DND-41 (cell line): ENCODE measurements at regions not wholly inside any gene's neighbourhood (a gene's known extent, or its start where the extent isn't known, plus 50 kb on each side); places are given as distances from the start of the nearest gene placed in this dataset.
"Not testable (repeated sequence)": the region's sequence is repeated elsewhere in the genome, so short reads cannot be mapped to it uniquely, and the experiment has no call there.

ENCODE experiments used
- ATAC-seq: fragments of 200-7000 bp; cut with Tn5 transposase; 3 replicates; pipeline ENCODE4 v1.9.1; 2021; ENCODE audit warnings: low read depth; ENCODE audit not compliant: insufficient read depth
- DNase-seq: peaks from one replicate; pipeline ENCODE4 v3.0.0-alpha.2; 2020
- H2AFZ ChIP-seq: 2 replicates; pipeline ENCODE4 v1.6.0; 2012; ENCODE audit warnings: low read depth, low read length
- H3K27ac ChIP-seq: 2 replicates; pipeline ENCODE4 v1.5.1; 2012; ENCODE audit warnings: low read length, inconsistent platforms
- H3K27me3 ChIP-seq: fragments of 200-600 bp; sonication (generic); 2 replicates; pipeline ENCODE4 v1.6.0; 2012; ENCODE audit warnings: low read length, mild to moderate bottlenecking, inconsistent platforms; ENCODE audit not compliant: insufficient read depth, poor library complexity
- H3K36me3 ChIP-seq: 2 replicates; pipeline ENCODE4 v1.5.1; 2012; ENCODE audit warnings: low read length, inconsistent platforms; ENCODE audit not compliant: insufficient read depth
- H3K4me1 ChIP-seq: 2 replicates; pipeline ENCODE4 v1.5.1; 2012; ENCODE audit warnings: mild to moderate bottlenecking, low read length; ENCODE audit not compliant: insufficient read depth
- H3K4me2 ChIP-seq: 2 replicates; pipeline ENCODE4 v1.6.0; 2012; ENCODE audit warnings: mild to moderate bottlenecking, moderate library complexity, low read length, inconsistent platforms; ENCODE audit not compliant: insufficient read depth
- H3K4me3 ChIP-seq, 2 experiments: fragments of 200-600 bp in 1 of 2; shearing (Covaris generic) in 1 of 2; 2 replicates each; pipeline ENCODE4 v1.5.1; 2012 to 2016; ENCODE audit warnings: inconsistent platforms in 2 of 2, low read length in 2 of 2, mild to moderate bottlenecking in 2 of 2, low read depth in 1 of 2, moderate library complexity in 1 of 2
- H3K79me2 ChIP-seq: 2 replicates; pipeline ENCODE4 v1.6.0; 2012; ENCODE audit warnings: low read length, inconsistent platforms; ENCODE audit not compliant: insufficient read depth
- H3K9ac ChIP-seq: 2 replicates; pipeline ENCODE4 v1.6.0; 2012; ENCODE audit warnings: low read depth, mild to moderate bottlenecking, inconsistent platforms, low read length, moderate library complexity
- H3K9me3 ChIP-seq: 2 replicates; pipeline ENCODE4 v1.5.1; 2012; ENCODE audit warnings: low read length, moderate library complexity, mild to moderate bottlenecking, inconsistent platforms; ENCODE audit not compliant: insufficient read depth, severe bottlenecking
- H4K20me1 ChIP-seq: 2 replicates; pipeline ENCODE4 v1.6.0; 2012; ENCODE audit warnings: low read length; ENCODE audit not compliant: insufficient read depth
- EZH2 ChIP-seq: IDR thresholded peaks from 3 replicates; pipeline ENCODE4 v1.6.1; 2012; ENCODE audit warnings: borderline replicate concordance, low read depth, mild to moderate bottlenecking, moderate library complexity, low read length, inconsistent platforms; ENCODE audit not compliant: severe bottlenecking
- TF ChIP-seq, protein P1 (sequence below): IDR thresholded peaks from 2 replicates; pipeline ENCODE4 v1.5.1; 2012; ENCODE audit warnings: borderline replicate concordance, low read length, moderate library complexity, mild to moderate bottlenecking; ENCODE audit not compliant: poor library complexity, severe bottlenecking; ENCODE audit errors: extremely low read depth

DNA sequence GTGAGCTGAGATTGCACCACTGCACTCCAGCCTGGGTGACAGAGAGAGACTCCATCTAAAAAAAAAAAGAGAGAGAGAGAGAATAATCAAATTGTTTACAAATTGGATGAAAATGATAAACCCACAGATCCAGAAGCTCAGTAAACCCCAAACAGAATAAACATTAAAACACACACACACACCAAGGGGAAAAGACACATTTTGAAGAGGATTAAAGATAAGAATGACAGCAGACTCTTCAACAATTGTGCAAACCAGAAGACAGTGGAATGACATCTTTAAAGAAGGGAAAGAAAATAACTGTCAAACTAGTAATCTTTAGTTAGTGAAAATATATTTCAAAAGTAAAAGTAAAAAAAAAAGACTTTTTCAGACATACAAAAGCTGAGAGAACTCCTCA is 64.4 kb upstream of the RPL38 start:
- no peak overlapping the region for H3K4me3 ChIP-seq
- H3K4me1 ChIP-seq, result no peaks in the 10 kb centered on the region
- ATAC-seq (no peak), DNase-seq (no peak)
- no peak overlapping the region for H3K4me2 ChIP-seq
- H3K79me2 ChIP-seq, result no peaks in the 10 kb centered on the region
- H3K27me3 ChIP-seq, result peaks cover 14% of the 10 kb centered on the region
- H3K9ac ChIP-seq, result no peak overlapping the region
- H3K36me3 ChIP-seq, result no peaks in the 10 kb centered on the region
- TF ChIP-seq EZH2, result no peak
- TF ChIP-seq, protein P1, sequence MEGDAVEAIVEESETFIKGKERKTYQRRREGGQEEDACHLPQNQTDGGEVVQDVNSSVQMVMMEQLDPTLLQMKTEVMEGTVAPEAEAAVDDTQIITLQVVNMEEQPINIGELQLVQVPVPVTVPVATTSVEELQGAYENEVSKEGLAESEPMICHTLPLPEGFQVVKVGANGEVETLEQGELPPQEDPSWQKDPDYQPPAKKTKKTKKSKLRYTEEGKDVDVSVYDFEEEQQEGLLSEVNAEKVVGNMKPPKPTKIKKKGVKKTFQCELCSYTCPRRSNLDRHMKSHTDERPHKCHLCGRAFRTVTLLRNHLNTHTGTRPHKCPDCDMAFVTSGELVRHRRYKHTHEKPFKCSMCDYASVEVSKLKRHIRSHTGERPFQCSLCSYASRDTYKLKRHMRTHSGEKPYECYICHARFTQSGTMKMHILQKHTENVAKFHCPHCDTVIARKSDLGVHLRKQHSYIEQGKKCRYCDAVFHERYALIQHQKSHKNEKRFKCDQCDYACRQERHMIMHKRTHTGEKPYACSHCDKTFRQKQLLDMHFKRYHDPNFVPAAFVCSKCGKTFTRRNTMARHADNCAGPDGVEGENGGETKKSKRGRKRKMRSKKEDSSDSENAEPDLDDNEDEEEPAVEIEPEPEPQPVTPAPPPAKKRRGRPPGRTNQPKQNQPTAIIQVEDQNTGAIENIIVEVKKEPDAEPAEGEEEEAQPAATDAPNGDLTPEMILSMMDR, result no peak
- peaks cover 20% of the 10 kb centered on the region for H3K9me3 ChIP-seq
- H4K20me1 ChIP-seq, result no peaks in the 10 kb centered on the region
- H2AFZ ChIP-seq, result no peak overlapping the region
- no peak overlapping the region for H3K27ac ChIP-seq

DNA sequence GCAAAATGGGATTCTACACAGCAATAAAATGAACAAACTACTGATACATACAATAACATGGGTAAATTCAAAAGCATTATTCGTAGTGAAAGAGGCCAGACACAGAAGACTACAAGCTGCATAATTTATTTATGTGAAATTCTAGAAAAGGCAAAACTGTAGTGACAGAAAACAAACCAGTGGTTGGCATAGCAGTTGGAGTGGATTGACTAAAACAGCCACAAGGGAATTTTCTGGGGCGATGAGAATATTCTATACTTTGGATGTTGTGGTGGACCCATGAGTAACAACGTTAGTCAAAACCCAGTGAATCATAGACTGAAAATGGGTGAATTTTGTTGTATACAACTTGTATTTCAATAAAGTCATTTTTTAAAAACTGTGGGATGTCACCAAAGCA is 63.2 kb upstream of the RPL38 start:
- no peak for TF ChIP-seq EZH2
- TF ChIP-seq, protein P1, result no peak
- H3K9me3 ChIP-seq, result peaks cover 20% of the 10 kb centered on the region

DNA sequence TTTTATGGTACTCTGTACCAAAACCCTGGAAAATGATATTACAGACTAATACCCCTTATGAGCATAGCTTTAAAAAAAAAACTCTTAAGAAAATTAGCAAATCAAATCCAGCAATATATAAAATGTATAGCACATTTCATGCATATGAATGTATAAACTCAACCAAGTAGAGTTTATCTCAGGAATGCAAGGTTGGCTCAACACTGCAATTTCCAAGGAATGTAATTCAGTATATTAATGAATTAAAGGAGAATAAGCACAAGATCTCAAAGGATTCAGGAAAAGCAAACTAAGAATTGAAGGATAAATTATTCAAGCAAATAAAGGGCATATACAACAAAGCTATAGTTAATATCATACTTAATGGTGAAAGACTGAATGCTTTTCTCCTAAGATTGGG is 61.9 kb upstream of the RPL38 start:
- peaks cover 20% of the 10 kb centered on the region for H3K9me3 ChIP-seq
- no peak for ATAC-seq

More for the DNA sequence above, 63.2 kb upstream of the RPL38 start:
- no peak overlapping the region for H3K4me2 ChIP-seq
- DNase-seq (no peak), ATAC-seq (no peak)
- no peak overlapping the region for H3K9ac ChIP-seq
- no peak overlapping the region for H3K27ac ChIP-seq
- H3K27me3 ChIP-seq, result peaks cover 14% of the 10 kb centered on the region
- H3K36me3 ChIP-seq, result no peaks in the 10 kb centered on the region
- no peak overlapping the region for H2AFZ ChIP-seq
- H4K20me1 ChIP-seq, result no peaks in the 10 kb centered on the region
- no peak overlapping the region for H3K4me3 ChIP-seq
- no peaks in the 10 kb centered on the region for H3K79me2 ChIP-seq
- H3K4me1 ChIP-seq, result no peaks in the 10 kb centered on the region

DNA sequence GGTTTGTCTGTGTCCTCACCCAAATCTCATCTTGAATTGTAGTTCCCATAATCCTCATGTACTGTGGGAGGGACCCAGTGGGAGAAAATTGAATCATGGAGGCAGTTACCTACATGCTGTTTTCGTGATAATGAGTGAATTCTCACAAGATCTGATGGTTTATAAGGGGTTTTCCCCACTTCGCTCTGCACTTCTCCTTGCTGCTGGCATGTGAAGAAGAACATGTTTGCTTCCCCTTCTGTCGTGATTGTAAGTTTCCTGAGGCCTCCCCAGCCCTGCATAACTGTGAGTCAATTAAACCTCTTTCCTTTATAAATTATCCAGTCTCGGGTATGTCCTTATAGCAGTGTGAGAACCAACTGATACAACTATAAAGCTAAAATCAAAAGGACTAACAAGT is 60.2 kb upstream of the RPL38 start:
- H3K36me3 ChIP-seq, H3K9ac ChIP-seq, H4K20me1 ChIP-seq, H2AFZ ChIP-seq, H3K79me2 ChIP-seq, H3K27me3 ChIP-seq, H3K4me2 ChIP-seq, H3K4me3 ChIP-seq, H3K27ac ChIP-seq, DNase-seq, ATAC-seq, H3K4me1 ChIP-seq: not testable (repeated sequence)
- H3K9me3 ChIP-seq, result peaks cover 20% of the 10 kb centered on the region

More for the DNA sequence above, 61.9 kb upstream of the RPL38 start:
- Histone ChIP-seq H3K27ac (no peak overlapping the region), H3K27me3 (peaks cover 11% of the 10 kb centered on the region), H2AFZ (no peak overlapping the region), H4K20me1 (no peaks in the 10 kb centered on the region), H3K9ac (no peak overlapping the region), H3K79me2 (no peaks in the 10 kb centered on the region), H3K4me3 (no peak overlapping the region), H3K36me3 (no peaks in the 10 kb centered on the region), H3K4me2 (no peak overlapping the region), H3K4me1 (no peaks in the 10 kb centered on the region)
- no peak for DNase-seq
- no peak for TF ChIP-seq EZH2
- TF ChIP-seq, protein P1, result no peak
